ENCODE measurements at regions not wholly inside any gene's neighbourhood (a gene's known extent, or its start where the extent isn't known, plus 50 kb on each side); places are given as distances from the start of the nearest gene placed in this dataset.

- Mint-ChIP-seq H3K27me3 (ENCODE audit: unreplicated experiment) (peaks cover 1% of the 10 kb centered on the region), H3K4me3 (ENCODE audit: unreplicated experiment) (no peak overlapping the region), H3K4me1 (ENCODE audit: unreplicated experiment) (peaks cover 5% of the 10 kb centered on the region), H3K27ac (ENCODE audit: unreplicated experiment) (no peak overlapping the region), H3K36me3 (ENCODE audit: low read depth, unreplicated experiment) (no peaks in the 10 kb centered on the region), H3K9me3 (ENCODE audit: unreplicated experiment) (peaks cover 1% of the 10 kb centered on the region)
- DNase-seq (ENCODE audit: low spot score) = no peak
- TF ChIP-seq CTCF (IDR thresholded peaks at IDR 0.05; ENCODE audit: unreplicated experiment) = no peak
Measured at GRCh38 chr1:29384496-29385015, 148.2 kb downstream of the PTPRU start.

GRCh38 chr1:29383746-29384371, 147.5 kb downstream of the PTPRU start:
- Mint-ChIP-seq H3K4me3 (ENCODE audit: unreplicated experiment) (no peak overlapping the region), H3K27ac (ENCODE audit: unreplicated experiment) (no peak overlapping the region), H3K4me1 (ENCODE audit: unreplicated experiment) (peaks cover 5% of the 10 kb centered on the region), H3K36me3 (ENCODE audit: low read depth, unreplicated experiment) (no peaks in the 10 kb centered on the region), H3K27me3 (ENCODE audit: unreplicated experiment) (peaks cover 1% of the 10 kb centered on the region), H3K9me3 (ENCODE audit: unreplicated experiment) (peaks cover 8% of the 10 kb centered on the region)
- no peak for TF ChIP-seq CTCF (IDR thresholded peaks at IDR 0.05; ENCODE audit: unreplicated experiment)
- no peak for DNase-seq (ENCODE audit: low spot score)

GRCh38 chr1:29382851-29383745, 146.8 kb downstream of the PTPRU start:
- Mint-ChIP-seq H3K27ac (ENCODE audit: unreplicated experiment) (no peak overlapping the region), H3K4me1 (ENCODE audit: unreplicated experiment) (peaks cover 5% of the 10 kb centered on the region), H3K36me3 (ENCODE audit: low read depth, unreplicated experiment) (no peaks in the 10 kb centered on the region), H3K4me3 (ENCODE audit: unreplicated experiment) (no peak overlapping the region), H3K27me3 (ENCODE audit: unreplicated experiment) (peaks cover 1% of the 10 kb centered on the region), H3K9me3 (ENCODE audit: unreplicated experiment) (peaks cover 12% of the 10 kb centered on the region)
- DNase-seq (ENCODE audit: low spot score) = no peak
- no peak for TF ChIP-seq CTCF (IDR thresholded peaks at IDR 0.05; ENCODE audit: unreplicated experiment)

- H3K27me3 Mint-ChIP-seq (ENCODE audit: unreplicated experiment) = peaks cover 1% of the 10 kb centered on the region
- H3K9me3 Mint-ChIP-seq (ENCODE audit: unreplicated experiment) = peaks cover 16% of the 10 kb centered on the region
- H3K36me3 Mint-ChIP-seq (ENCODE audit: low read depth, unreplicated experiment) = no peaks in the 10 kb centered on the region
- no peak for DNase-seq (ENCODE audit: low spot score)
- H3K4me3 Mint-ChIP-seq (ENCODE audit: unreplicated experiment) = no peak overlapping the region
- no peak overlapping the region for H3K27ac Mint-ChIP-seq (ENCODE audit: unreplicated experiment)
- H3K4me1 Mint-ChIP-seq (ENCODE audit: unreplicated experiment) = peaks cover 5% of the 10 kb centered on the region
- TF ChIP-seq CTCF (IDR thresholded peaks at IDR 0.05; ENCODE audit: unreplicated experiment) = no peak
Measured at GRCh38 chr1:29381426-29381825, 145.1 kb downstream of the PTPRU start.

- Mint-ChIP-seq H3K4me1 (ENCODE audit: unreplicated experiment) (peaks cover 5% of the 10 kb centered on the region), H3K36me3 (ENCODE audit: low read depth, unreplicated experiment) (no peaks in the 10 kb centered on the region), H3K4me3 (ENCODE audit: unreplicated experiment) (no peak overlapping the region), H3K27ac (ENCODE audit: unreplicated experiment) (no peak overlapping the region), H3K9me3 (ENCODE audit: unreplicated experiment) (peaks cover 17% of the 10 kb centered on the region), H3K27me3 (ENCODE audit: unreplicated experiment) (peaks cover 1% of the 10 kb centered on the region)
- DNase-seq (ENCODE audit: low spot score) = no peak
- no peak for TF ChIP-seq CTCF (IDR thresholded peaks at IDR 0.05; ENCODE audit: unreplicated experiment)
Measured at GRCh38 chr1:29380532-29380931, 144.2 kb downstream of the PTPRU start.

Measured in endothelial cell (in vitro differentiated cells).